BE2C (cell line): ENCODE measurements at regions not wholly inside any gene's neighbourhood (a gene's known extent, or its start where the extent isn't known, plus 50 kb on each side); places are given as distances from the start of the nearest gene placed in this dataset.

ENCODE experiments used
- DNase-seq: peaks from one replicate; pipeline ENCODE4 v3.0.0-alpha.2; 2020
- H3K27me3 ChIP-seq: fragments of 250-450 bp; sonication (Bioruptor Pico); 2 replicates; pipeline ENCODE4 v1.5.1; 2020; ENCODE audit warnings: mild to moderate bottlenecking
- H3K36me3 ChIP-seq: fragments of 250-450 bp; sonication (Bioruptor Pico); 2 replicates; pipeline ENCODE4 v1.5.1; 2020; ENCODE audit warnings: mild to moderate bottlenecking
- H3K4me1 ChIP-seq: fragments of 250-450 bp; sonication (Bioruptor Pico); 2 replicates; pipeline ENCODE4 v1.5.1; 2020
- H3K4me3 ChIP-seq: 2 replicates; pipeline ENCODE4 v1.5.1; 2011; ENCODE audit warnings: low read depth, low read length
- H3K9me3 ChIP-seq: fragments of 250-450 bp; sonication (Bioruptor Pico); 2 replicates; pipeline ENCODE4 v1.5.1; 2020
- TF ChIP-seq, protein P1 (sequence below): IDR thresholded peaks from 2 replicates; pipeline ENCODE4 v1.5.1; 2012; ENCODE audit warnings: mild to moderate bottlenecking, low read depth, low read length

DNA sequence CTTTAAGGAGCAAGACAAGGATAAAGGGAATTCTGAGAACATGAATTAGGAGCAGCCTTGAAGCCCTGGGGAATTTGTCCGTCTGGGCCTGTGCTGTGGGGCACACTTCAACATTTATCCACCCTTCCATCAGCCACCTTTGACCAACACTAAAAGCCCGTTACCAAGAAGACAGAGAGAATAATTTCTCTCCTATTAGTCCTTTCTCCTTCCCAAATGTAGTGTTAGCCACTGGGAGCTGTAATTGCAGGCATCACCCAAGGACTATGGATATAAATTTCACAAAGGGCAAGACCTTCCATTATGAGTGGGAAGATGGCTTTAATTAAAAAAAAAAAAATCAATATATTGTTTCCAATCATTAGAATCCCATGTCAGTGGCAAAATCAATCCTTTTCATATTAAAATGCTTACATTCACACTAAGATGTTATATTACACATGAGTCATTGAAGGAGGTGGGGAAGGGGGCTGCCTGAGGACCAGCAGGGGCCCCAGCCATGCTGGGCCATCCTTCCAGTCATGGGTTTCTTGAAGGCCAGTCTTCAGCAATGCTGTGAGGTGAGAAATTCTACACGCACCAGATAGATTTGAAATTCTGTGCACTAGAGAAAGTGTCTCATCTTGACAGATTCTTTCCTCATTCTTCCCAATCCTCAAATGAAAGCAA lies 292.5 kb upstream of the NRP1 start:
- Histone ChIP-seq H3K4me1 (no peaks in the 10 kb centered on the region), H3K4me3 (no peak overlapping the region), H3K36me3 (no peaks in the 10 kb centered on the region), H3K9me3 (no peaks in the 10 kb centered on the region), H3K27me3 (no peaks in the 10 kb centered on the region)
- DNase-seq, result no peak
- TF ChIP-seq, protein P1, sequence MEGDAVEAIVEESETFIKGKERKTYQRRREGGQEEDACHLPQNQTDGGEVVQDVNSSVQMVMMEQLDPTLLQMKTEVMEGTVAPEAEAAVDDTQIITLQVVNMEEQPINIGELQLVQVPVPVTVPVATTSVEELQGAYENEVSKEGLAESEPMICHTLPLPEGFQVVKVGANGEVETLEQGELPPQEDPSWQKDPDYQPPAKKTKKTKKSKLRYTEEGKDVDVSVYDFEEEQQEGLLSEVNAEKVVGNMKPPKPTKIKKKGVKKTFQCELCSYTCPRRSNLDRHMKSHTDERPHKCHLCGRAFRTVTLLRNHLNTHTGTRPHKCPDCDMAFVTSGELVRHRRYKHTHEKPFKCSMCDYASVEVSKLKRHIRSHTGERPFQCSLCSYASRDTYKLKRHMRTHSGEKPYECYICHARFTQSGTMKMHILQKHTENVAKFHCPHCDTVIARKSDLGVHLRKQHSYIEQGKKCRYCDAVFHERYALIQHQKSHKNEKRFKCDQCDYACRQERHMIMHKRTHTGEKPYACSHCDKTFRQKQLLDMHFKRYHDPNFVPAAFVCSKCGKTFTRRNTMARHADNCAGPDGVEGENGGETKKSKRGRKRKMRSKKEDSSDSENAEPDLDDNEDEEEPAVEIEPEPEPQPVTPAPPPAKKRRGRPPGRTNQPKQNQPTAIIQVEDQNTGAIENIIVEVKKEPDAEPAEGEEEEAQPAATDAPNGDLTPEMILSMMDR, result no peak

DNA sequence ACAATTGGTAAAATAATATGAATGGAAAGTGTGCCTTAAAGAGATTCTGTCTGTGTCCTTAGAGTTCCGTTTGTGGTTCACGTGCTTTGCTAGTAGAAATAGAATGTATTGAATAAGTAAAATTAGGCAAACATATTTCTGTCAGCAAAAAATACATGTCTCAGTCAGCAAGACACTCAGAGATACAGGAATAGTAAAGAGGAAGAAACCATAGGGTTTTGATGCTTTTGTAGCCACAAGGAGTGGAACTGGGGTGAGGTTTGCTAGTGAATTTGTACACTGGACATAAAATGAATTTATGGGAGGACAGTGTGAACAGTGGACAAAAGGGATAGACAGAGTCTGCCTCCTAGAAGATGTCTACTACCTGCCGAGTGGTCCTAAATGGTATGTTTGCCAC lies 289.2 kb upstream of the NRP1 start:
- Histone ChIP-seq H3K27me3 (no peaks in the 10 kb centered on the region), H3K36me3 (no peaks in the 10 kb centered on the region), H3K4me3 (no peak overlapping the region), H3K9me3 (no peaks in the 10 kb centered on the region), H3K4me1 (no peaks in the 10 kb centered on the region)
- DNase-seq, result no peak
- TF ChIP-seq, protein P1, result no peak

DNA sequence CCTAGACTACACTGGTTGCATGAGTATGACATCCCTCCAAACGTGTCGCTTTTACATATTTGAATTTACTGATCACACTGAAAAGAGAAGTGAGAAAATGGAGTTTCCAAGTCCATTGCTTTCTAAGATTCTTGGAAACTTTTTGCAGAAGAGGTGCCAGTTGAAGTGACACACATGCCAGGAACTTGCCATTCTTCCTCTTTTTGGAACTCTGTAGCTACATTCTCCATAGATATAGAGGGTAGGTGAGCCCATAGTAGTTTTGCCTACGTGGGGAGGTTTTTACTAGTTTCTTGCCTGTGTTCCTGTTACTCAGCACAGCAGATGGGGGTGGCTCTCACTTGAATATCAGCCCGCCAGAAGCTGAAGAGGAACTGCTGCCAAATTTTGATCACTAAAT lies 286.6 kb upstream of the NRP1 start:
- Histone ChIP-seq H3K36me3 (no peaks in the 10 kb centered on the region), H3K4me3 (no peak overlapping the region), H3K27me3 (no peaks in the 10 kb centered on the region), H3K9me3 (no peaks in the 10 kb centered on the region), H3K4me1 (no peaks in the 10 kb centered on the region)
- DNase-seq, result no peak
- TF ChIP-seq, protein P1, result no peak

DNA sequence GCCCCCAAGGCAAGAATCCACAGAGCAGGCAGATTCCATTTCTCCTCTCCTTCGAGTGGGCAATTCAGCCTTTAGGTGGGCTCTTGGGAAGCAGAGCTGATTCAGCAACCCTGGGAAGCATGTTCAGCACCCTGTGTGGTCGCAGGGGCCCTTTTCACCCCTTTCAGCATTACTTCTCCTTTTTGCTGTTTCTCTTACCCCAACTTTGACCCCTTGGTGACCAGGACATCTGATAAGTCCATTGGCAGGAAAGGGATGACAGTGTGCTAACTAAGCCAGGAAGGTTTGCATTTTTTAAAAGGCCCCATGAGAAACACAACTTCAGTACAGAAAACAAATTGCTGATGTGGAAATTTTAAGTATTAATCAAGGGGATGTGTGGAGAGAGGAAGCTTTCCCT lies 283.7 kb upstream of the NRP1 start:
- no peaks in the 10 kb centered on the region for H3K4me1 ChIP-seq
- no peaks in the 10 kb centered on the region for H3K27me3 ChIP-seq
- DNase-seq, result no peak
- H3K4me3 ChIP-seq, result no peak overlapping the region
- no peaks in the 10 kb centered on the region for H3K36me3 ChIP-seq
- TF ChIP-seq, protein P1, result no peak
- H3K9me3 ChIP-seq, result no peaks in the 10 kb centered on the region

DNA sequence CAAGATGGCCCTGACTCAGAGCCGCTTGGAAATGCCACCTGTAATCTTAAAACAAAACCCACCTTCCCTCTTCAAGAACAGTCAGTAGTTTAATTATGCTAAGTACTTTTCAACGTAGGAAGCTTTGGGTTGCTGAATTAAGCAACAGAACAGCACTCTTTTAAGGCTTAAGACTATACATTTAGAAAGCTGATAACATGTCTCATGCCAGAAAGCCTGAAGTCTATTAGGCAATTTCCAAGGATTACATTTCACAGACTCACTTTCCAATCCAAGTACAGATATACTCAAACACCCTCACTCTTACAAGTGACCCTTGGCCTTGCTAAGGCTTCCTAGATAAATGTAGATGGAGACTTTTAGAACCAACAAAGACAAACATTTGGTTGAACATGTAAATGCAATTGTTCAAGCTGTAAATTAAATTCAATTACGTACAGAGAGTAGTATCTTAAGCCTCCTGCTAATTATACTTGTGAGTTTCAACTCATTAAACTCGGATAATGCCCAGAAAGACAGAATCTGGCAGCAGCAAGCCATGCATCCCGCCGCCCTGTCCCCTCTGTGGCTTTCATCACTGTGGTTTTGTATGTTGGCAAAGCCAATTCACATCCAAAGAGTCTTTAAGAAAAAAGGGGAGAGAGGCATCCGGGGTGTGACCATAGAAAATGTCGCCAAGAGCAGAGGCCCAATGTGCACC lies 283.1 kb upstream of the NRP1 start:
- H3K9me3 ChIP-seq, result no peaks in the 10 kb centered on the region
- no peak overlapping the region for H3K4me3 ChIP-seq
- no peaks in the 10 kb centered on the region for H3K4me1 ChIP-seq
- TF ChIP-seq, protein P1, result no peak
- H3K27me3 ChIP-seq, result no peaks in the 10 kb centered on the region
- no peaks in the 10 kb centered on the region for H3K36me3 ChIP-seq
- DNase-seq, result no peak

DNA sequence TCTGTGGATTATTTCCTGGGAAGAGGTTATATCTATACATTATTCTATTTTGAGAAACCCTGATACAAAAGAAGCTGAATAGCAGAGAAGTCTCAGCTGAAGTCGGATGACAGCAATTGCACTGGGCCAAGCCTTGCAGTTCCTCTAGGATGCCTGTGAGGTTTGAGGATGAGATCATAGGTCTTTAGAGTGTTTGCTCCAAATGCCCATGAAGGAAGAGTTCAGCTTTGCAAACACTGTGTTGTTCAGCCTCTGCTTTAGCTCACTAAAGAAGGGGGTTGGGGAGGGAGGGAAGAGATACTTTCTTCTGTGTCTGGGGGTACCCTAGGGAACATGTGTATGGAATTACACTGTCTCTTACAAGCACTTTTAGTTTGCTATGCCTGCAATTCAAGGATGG lies 282.5 kb upstream of the NRP1 start:
- H3K27me3 ChIP-seq, result no peaks in the 10 kb centered on the region
- no peak overlapping the region for H3K4me3 ChIP-seq
- no peaks in the 10 kb centered on the region for H3K36me3 ChIP-seq
- H3K9me3 ChIP-seq, result no peaks in the 10 kb centered on the region
- TF ChIP-seq, protein P1, result no peak
- H3K4me1 ChIP-seq, result no peaks in the 10 kb centered on the region
- no peak for DNase-seq
